Medulla oblongata (tissue), 1 donor: ENCODE measurements at regions not wholly inside any gene's neighbourhood (a gene's known extent, or its start where the extent isn't known, plus 50 kb on each side); places are given as distances from the start of the nearest gene placed in this dataset.

Source experiments
- DNase-seq: peaks from one replicate; pipeline ENCODE4 v3.0.0-alpha.2; 2015; ENCODE audit errors: extremely low spot score

DNA sequence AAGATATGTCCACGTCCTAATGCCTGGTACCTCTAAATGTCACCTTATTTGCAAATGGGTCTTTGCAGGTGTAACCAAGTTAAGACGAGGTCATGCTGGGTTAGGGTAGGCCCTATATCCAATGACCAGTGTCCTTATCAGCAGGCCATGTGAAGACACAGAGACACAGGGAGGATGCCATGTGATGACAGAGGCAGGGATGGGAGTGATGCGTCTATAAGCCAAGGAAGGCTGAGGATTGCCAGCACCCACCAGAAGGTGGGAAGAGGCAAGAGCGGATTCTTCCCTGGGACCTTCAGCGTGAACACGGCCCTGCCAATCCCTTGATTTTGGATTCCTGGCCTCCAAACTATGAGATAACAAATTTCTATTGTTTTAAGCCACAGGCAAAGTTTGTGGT is 123.4 kb upstream of the CXCL14 start:
- no peak for DNase-seq

DNA sequence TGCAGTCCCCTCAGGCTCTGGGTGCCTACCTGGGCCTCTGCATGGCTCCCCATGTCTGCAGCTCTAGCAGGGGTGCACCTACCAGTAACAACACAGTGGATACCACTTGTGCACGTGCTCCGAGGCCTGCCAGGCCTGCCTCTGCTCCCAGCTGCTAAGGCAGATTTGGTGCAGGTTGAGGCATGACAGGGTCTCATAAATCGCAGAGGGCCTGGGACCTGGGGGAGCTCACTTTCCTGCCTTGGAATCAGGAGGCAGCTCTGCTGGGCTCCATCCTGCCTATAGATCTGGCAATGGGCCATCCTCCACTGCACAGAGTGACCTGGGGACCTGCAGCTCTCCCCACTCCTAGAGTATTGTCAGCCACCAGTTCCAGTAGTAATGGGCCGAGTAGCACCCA is 121.9 kb upstream of the CXCL14 start:
- DNase-seq: no peak

DNA sequence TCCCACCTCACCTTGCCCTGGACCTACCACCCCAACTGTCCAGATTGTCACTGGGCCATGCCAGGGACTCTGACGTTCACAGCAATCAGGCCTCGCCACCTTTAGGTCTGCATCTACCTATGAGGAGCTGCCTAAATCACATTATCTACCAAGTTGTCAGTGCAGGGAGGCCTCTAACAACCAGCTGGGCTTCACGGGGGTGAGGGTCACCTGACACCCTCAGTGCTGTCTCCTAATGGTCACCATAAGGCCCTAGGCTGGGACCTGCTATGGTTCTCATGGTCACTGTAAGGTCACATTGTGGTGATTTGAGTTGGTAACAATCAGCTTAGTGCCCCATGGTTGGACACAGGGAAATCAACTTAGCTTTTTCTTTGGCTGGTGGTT is 119.2 kb upstream of the CXCL14 start:
- DNase-seq: no peak

DNA sequence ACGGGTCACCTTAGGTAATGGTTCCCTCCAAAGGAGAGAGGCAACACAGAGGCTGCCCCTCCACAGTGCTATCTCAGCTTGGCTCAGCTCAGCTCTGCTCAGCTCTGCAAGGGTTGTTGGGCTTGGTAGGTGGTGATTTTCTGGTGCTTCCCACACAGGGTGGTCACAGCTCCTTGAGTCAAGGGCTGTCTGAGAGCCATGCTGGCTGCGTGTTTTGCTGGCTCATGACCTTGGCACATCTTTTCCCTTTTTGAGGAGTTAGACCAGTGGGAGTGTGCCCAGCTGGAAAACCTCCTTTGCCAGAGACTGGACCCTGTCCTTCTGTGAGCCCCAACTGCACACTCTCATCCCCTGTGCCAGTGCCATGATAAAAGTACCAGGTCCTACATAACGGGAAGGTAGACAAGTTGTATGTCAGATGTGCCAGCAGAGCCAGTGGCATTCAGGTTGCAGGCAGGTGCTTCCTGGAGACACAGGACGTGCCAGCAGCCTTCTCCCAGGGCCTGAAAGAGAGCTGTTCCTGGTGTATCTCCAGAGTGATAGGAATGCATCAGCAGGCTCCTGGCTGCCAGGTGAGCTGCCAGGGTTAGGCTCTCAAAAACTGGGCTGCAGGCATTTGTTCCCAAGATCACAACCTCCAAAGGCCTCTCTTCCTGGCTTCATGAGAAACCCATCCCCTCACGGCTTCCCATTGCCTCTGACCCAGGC is 118.6 kb upstream of the CXCL14 start:
- no peak for DNase-seq

DNA sequence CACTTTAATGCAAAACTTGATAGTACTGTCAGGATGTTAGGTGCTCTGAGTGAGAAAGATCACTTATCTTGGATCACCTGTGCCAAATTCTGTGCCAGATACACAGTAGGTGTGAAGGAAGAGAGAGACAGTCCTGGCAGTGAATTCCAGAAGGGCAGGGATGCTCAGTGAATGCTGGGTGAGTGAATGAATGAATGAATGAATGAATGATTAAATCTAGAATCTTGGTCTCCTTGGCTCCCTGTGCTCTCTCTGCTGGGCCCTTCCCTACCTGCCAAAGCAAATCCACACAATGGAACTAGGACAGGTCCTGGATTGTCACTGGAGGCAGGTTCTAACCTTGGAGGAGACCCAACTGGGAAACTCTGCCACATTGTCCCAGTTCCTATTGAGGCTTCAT is 117.5 kb upstream of the CXCL14 start:
- DNase-seq: no peak

DNA sequence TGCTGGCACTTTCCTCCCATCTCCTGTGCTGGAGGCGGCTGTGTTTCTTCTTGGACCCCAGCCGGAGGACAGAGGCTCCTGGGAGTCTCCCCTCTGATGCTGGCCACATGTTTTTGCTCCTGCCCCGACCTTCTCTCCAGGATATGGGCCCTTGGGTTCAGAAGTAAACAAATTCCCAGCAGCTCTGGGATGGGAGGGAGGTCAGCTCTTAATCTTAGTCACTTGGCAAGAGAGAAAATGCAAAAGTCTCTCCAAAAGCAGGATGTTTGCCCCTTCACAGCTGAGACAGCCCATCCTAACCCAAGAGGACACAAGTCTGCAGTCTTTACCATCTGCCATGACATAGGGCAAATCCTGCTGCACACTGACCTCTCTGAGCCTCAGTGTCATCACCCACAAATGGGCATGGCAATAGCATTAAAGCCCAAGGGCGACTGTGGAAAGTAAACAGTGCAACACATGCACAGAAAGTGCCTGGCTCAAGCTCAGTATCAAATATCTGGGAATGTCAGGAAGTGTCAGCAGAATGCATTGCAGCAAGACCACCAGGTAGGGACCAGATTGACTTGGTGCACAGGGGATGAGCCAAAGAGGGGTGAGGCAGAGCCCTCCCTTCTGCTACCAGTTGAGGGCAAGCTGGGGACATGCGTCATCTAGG is 117.0 kb upstream of the CXCL14 start:
- no peak for DNase-seq

DNA sequence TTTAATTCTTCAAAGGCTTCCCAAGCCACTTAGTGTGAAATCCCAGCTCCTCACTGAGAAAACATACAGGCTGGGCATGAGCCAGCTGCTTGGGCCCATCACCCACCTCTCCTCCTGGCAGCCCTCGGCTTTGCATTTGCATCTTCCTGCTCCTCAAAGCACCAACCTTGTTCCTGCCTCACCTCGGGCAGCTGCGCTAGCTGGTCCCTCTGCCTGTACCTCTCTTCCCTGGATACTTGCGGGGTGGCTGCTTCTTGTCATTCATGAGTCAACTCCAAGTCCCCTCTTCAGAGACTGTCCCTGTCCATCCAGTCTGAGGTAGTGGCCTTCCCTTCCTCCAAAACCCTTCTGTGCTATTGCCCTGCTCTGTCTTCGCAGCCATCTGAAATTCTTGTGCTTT is 116.1 kb upstream of the CXCL14 start:
- DNase-seq: no peak

DNA sequence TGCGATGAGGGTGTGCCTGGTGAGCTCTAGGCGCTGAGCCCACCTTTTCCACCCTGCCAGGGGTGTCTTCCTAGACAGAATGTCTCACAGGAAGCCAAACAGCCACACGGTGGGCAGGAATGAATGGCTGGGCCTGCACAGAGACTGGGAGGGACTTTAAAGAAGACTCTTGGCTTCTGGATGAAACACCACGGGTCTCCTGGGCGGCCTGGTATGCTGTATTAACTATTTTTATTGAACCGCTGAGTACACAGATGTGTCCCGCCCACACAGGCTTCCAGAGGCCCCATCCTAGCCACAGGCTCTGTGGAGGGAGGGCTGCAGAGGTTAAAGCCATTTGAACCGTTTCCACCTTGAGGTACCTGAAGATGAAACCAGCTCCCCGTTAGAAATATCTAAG is 115.2 kb upstream of the CXCL14 start:
- DNase-seq: no peak

DNA sequence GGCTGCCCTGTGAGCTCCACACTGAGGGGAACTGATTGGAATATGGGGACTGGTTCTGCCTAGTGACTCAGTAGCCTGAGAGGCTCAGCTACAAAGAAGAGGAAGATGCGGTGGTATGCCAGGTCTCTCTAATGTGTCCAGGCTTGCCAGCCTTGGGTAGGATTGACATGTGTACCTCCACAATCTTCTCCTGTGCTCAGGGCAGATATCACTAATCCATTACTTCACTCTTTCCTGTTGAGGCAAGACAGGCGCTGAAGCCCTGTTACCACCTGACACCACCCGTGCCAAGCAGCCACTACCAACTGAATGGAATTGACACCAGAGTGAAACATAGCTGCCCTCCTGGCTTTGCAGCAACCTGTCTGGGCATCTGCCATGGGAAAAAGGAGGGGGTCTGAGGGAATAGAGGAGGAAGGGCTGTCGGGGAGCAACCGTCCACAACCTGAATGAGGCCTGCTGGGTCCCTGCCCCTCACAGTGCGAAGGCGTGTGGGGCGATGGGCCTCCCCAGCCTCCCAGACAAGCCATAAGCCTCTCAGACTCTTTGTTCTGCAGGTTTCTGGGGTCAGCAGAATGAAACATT is 114.7 kb upstream of the CXCL14 start:
- no peak for DNase-seq

DNA sequence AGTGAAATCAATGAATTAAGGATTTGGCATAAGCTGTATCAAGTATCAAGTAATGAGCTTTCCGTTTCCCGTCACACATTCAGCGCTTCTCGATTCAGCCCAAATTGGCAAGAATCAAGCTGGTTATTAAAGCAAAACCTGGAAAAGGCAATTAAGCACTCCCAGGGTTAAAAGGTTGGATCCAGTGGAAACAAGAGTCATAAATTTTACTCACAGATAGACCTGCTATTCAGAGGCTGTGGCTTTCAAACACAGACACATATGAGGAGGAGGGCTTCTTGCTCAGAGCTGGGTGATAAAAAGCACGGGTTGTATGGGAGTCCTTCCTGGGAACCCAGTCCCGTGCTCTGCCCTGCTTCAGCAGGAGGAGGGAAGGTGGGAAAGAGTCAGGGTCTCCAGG is 112.3 kb upstream of the CXCL14 start:
- DNase-seq: no peak

DNA sequence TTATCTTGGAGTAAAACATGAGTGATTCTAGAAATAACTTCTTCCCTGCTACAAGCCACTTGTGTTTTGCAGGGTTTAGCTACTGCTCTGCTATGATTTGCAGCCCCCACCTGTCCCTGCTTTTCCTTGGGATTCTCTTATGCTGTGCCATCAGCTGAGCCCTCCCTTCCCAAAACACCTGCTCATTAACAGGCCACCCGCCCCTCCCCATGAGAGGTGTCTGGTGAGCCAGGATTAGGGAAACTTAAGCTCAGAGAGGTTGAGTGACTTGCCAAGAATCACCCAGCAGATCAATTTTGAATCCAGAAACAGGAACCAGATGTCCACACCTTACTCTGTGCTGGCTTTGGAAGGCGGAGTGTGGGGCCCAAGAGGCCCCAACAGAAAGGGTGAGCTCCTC is 111.7 kb upstream of the CXCL14 start:
- no peak for DNase-seq

DNA sequence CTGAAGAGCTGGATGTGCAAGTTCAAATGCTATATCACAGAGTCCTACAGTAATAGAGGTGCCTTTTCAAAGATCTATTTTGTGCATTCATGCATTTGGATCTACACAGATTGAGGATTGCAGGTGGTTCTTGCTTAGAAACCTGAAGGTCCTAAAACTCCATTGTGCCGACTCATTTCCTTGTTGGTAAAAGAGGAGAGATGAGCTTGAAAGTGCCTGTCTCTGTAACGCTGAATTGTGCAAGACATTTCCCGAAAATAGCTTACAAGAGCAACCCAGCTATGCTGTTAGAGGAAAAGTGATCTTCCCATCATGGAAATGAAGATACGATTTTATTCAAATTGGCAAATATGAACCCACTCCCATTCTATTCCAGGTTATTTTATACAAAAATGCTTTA is 110.7 kb upstream of the CXCL14 start:
- no peak for DNase-seq

DNA sequence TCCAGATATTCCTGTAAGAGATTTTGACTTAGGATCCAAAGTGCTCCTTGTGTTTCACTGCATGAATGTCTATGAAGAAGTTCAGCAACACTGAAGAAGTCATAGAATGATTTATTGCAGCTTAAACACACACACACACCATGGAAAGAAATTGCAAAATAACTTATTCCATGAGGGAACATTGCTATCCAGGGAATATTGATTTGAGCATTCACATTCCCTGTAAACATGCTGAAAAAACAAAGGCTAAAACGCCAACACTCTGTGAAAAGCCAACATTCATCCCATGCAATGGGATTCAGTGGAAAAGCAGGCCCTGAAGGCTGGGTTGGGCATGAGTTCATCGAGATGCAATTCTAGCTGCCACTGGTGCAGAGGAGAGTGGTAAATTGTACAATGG is 109.6 kb upstream of the CXCL14 start:
- no peak for DNase-seq

DNA sequence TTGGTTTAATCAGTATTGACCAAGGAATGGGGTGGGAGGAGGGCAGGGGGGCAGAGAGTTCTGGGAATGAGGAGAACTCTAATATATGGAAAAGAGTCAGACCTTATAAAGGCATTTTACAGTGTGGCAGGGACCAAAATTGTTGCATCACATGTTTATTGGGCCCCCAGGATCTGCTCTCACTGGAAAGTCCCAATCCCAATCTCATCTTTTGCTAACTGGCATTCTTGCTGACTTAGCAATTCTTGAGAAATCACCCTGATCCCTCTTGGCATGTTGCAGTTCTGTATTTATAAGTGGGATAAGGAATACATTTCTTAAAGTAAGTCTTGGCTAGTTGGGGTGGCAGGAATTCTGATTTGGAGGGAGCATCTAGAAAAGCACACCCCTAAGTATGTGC is 104.4 kb upstream of the CXCL14 start:
- DNase-seq: no peak

DNA sequence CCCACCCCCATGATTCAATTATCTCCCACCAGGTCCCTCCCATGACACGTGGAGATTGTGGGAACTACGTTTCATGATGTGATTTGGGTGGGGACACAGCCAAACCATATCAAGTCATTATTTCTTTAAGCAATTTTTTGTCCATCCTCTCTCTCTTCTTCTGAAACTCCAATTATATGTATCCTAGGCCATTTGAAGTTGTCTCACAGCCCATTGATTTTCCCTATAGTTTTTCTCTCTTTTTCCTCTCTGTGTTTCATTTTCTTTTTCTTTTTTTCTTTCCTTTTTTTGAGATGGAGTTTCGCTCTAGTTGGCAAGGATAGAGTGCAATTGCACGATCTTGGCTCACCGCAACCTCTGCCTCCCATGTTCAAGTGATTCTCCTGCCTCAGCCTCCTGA is 101.9 kb upstream of the CXCL14 start:
- no peak for DNase-seq

DNA sequence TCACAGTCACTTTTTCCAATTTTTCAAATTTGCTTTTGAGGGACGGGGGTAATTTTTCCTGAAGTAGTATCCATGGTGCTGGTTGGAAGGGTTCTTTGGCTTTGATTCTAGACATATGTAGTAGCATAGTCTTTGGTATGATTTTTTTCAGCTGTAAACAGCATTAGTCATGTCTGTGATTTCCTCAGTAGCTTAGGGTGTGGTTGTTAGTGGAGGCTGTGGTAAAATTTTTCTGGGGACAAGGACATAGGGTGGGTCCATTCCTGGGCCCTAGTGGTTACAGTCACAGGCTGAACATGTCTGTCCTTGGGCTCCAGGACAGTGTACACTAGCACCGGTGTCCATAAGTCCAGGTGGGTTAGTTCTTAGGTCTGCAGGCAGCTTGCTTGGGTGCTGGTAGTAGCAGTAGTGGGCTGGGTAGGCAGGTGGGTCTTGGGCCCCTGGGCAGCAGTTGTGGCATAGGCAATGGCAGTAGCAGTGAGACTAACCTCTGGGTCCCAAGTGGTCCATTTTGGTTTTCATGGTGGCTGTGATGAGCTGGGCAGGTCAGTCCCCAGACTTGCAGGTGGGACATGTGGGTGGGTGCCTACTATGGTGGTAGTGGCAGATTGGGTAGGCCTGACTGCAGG is 100.0 kb upstream of the CXCL14 start:
- no peak for DNase-seq

DNA sequence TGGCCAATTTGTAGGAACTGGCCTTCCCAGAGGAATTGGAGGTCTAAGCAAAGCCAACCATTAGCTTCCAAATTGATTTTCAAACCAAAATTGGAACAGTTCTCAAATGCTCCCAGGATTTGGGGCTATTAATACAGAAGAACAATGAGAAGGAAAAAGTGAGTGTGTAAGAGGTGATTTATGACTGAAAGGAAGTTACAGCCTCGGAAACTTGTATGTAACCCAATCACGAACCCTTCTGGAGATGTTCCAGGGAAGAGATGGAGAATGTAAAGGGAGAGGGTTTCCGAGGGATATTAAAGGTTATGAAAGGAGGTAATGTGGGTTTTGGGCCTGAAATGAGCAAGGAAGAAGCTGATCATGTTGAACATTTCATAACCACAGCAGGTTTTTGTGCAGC is 93.2 kb upstream of the CXCL14 start:
- DNase-seq: no peak

DNA sequence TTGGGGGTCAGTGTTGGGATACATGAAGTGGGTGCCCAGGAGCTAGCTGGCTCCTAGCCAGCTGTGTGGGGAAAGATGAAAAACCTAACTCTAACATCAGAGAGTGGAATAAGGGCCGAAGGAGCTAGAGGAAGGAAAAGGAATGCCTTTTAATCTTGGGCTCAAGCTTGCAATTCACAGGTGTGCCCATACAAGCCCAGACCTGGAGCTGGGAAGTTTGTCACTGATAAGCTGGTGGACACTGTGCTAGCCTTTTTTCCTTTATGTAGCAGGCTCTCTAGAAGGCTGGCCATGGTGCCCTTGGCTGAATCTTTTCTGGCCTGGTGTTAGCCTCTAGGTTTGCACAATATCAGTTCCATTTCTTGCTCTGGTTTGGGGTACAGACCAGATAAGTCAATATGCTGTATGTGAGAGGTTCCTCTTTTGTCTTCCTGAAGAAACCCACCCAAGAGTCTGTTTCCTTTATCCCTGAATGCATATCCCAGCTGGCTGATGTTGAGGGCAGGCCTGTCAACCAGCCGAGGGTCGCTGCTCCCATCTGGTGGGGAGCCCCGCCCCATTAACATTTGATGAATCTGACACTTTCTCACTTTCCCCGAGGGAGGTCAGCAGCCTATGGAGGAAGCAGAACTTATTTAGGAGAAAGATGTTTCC is 92.4 kb upstream of the CXCL14 start:
- no peak for DNase-seq

DNA sequence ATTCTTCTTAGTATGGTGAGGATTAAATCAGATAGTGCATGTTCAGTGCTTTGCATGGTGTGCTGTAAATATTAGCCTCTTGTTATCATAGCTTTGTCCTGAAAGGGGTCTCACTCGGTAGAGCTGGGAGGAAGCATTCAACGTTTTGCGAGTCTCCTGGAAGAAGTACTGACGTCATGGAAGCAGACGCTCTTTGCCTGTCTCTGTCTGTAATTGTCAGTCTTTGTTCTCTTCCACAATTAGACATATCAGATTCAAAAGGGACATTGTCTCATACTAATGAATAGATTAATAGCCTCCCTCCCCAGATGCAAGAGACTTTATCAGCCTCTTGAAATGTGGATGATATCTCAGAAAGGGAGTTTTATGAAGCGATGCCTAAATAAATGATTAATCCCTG is 91.8 kb upstream of the CXCL14 start:
- peak; percentile 11 for DNase-seq

DNA sequence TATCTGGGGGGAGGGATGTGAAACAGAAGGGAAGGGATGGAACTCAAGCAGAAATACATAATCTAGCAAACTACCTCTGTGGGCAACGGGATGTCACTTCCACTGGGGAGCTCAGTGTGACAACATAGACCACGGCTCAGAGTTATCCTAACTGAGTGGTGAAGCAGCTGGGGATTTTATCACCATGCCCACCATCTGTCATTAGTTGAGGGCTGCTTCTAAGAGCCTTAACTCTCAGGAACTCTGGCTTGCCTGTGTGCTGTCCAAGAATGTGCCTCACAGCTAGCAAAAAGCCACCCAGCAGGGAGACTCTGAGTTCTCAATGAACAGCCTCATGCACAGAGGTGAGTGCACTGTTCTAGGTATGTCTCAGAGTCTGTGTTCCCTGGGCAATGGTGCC is 90.6 kb upstream of the CXCL14 start:
- DNase-seq: no peak

DNA sequence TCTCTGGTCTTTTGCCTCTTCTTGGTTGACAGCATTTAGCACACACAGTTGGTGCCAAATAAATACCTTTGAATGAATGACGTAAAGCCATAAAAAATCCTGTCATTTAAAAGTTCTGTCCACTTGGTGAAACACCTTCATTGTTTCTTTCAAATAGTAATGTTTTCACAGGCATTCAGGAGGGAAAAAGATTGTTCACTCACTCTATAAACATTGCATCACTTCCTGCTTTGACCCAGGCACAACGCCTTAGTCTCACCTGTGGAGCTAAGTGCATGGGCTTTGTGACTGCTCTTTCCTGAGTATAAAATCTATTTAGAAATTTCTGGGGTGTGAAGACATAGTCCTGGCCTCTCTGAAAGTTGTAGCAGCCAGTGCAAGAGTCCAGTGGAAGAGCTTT is 88.9 kb upstream of the CXCL14 start:
- no peak for DNase-seq

DNA sequence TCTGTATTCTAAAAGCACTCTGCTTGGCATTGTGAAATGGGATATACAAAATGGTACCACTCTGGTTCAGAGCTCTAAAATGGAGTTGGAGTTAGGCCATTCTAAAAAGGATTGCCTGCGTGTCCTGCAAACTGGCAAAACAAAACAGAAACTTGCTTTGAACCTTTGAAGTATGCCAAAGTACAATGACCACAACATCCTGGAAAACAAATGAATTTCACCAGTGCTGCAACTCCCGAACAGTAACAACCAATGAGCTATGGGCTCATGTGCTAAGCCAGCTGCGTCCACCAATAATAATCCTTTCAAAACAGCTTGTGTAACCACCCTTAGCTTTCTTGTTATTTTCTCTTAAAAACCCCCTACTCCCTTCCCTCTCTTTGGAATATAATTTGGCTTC is 88.4 kb upstream of the CXCL14 start:
- DNase-seq: no peak

DNA sequence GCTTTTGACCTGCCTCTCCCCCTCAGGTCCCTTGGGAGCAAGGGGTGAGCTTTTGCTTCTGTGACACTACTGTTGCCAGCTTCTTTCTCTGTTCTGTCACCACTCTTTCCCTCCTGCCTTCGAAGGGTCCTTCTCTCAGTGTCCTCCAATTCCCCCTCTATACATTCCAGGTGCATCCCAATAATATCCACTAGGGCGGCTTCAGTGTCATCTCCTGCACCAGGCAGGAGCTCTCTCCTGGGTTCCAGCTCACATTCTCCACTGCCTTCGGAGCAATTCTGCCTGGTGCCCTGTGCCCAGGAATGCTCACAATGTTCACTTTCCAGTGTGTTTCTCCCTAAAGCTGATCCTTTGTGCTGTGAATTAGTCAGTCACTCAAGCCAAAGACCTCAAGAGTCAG is 83.9 kb upstream of the CXCL14 start:
- DNase-seq: no peak
